HCT116 (cell line): ENCODE measurements at regions not wholly inside any gene's neighbourhood (a gene's known extent, or its start where the extent isn't known, plus 50 kb on each side); places are given as distances from the start of the nearest gene placed in this dataset.

Experiments used
- CEBPB ChIP-seq: IDR thresholded peaks from 2 replicates; pipeline ENCODE4 v1.6.1; 2012; ENCODE audit warnings: low read depth
- CTCF ChIP-seq, 3 experiments: fragments of 200-600 bp in 1 of 3; sonication (generic) in 1 of 3; IDR thresholded peaks in 2 of 3; conservative IDR thresholded peaks in 1 of 3; 2 replicates each; pipeline ENCODE4 v1.5.1; 2012 to 2017; ENCODE audit warnings: low read depth in 2 of 3, low read length in 2 of 3, antibody characterized with exemption in 1 of 3, borderline replicate concordance in 1 of 3, control low read depth in 1 of 3, mild to moderate bottlenecking in 1 of 3, mixed read lengths in 1 of 3, mixed run types in 1 of 3, moderate library complexity in 1 of 3; ENCODE audit not compliant: insufficient read depth in 1 of 3
- EZH2phosphoT487 ChIP-seq: fragments of 200-600 bp; IDR thresholded peaks from 2 replicates; pipeline ENCODE4 v1.6.1; 2018; ENCODE audit warnings: antibody characterized with exemption, borderline replicate concordance
- FOSL1 ChIP-seq: IDR thresholded peaks from 2 replicates; pipeline ENCODE4 v1.6.1; 2012; ENCODE audit warnings: low read depth
- POLR2A ChIP-seq: IDR thresholded peaks from 2 replicates; pipeline ENCODE4 v1.7.0; 2011; ENCODE audit warnings: borderline replicate concordance; ENCODE audit not compliant: insufficient read depth, insufficient read length; ENCODE audit errors: extremely low read depth
- POLR2AphosphoS5 ChIP-seq: IDR thresholded peaks from 2 replicates; pipeline ENCODE4 v1.6.1; 2011; ENCODE audit warnings: mild to moderate bottlenecking, low read depth, low read length, moderate library complexity
- REST ChIP-seq: IDR thresholded peaks from 2 replicates; pipeline ENCODE4 v1.6.1; 2012; ENCODE audit warnings: low read depth
- SP1 ChIP-seq: IDR thresholded peaks from 2 replicates; pipeline ENCODE4 v1.6.1; 2012; ENCODE audit warnings: low read depth
- YY1 ChIP-seq: IDR thresholded peaks from 2 replicates; pipeline ENCODE4 v1.6.1; 2011; ENCODE audit warnings: low read length, low read depth, moderate library complexity, mild to moderate bottlenecking; ENCODE audit not compliant: insufficient replicate concordance; ENCODE audit errors: extremely low read depth
- ZNF274 ChIP-seq: fragments of 200-500 bp; sonication (Bioruptor generic); IDR thresholded peaks from 2 replicates; pipeline ENCODE4 v1.6.1; 2014; ENCODE audit warnings: mild to moderate bottlenecking, low read depth, low read length, inconsistent platforms

GRCh38 chr2:240232961-240233884, 92.8 kb upstream of the OTOS start:
- TF ChIP-seq CTCF (IDR thresholded peaks at IDR 0.05 in 2 of 3, conservative IDR thresholded peaks at IDR 0.05 in 1 of 3; ENCODE audit: borderline replicate concordance in 1 of 3, insufficient read depth in 1 of 3, low read depth in 2 of 3, low read length in 2 of 3) = peak; percentile 84 to 96 (median 85)
- TF ChIP-seq POLR2A = no peak
- TF ChIP-seq FOSL1 = no peak
- no peak for TF ChIP-seq EZH2phosphoT487
- no peak for TF ChIP-seq CEBPB
- no peak for TF ChIP-seq REST
- peak; percentile 36; the same call in 1 of the 2 replicates for TF ChIP-seq SP1
- TF ChIP-seq POLR2AphosphoS5 = no peak
- TF ChIP-seq YY1 = peak; percentile 27
- no peak for TF ChIP-seq ZNF274
